Rectal smooth muscle tissue (tissue), 1 donor: ENCODE measurements at regions not wholly inside any gene's neighbourhood (a gene's known extent, or its start where the extent isn't known, plus 50 kb on each side); places are given as distances from the start of the nearest gene placed in this dataset.

Experiments used
- H3K27ac ChIP-seq: one replicate; pipeline ENCODE4 v1.7.0; 2013; ENCODE audit warnings: low read depth, low read length, inconsistent platforms
- H3K27me3 ChIP-seq: one replicate; pipeline ENCODE4 v1.7.0; 2013; ENCODE audit warnings: low read length; ENCODE audit not compliant: control insufficient read depth, insufficient read depth
- H3K36me3 ChIP-seq: one replicate; pipeline ENCODE4 v1.7.0; 2013; ENCODE audit warnings: low read length; ENCODE audit not compliant: control insufficient read depth, insufficient read depth
- H3K4me1 ChIP-seq: one replicate; pipeline ENCODE4 v1.7.0; 2013; ENCODE audit warnings: low read length; ENCODE audit not compliant: control insufficient read depth, insufficient read depth
- H3K4me3 ChIP-seq: one replicate; pipeline ENCODE4 v1.7.0; 2013; ENCODE audit warnings: low read length
- H3K9ac ChIP-seq: one replicate; pipeline ENCODE4 v1.7.0; 2013; ENCODE audit warnings: low read length

- H3K36me3 ChIP-seq: no peaks in the 10 kb centered on the region
- no peaks in the 10 kb centered on the region for H3K4me1 ChIP-seq
- H3K27me3 ChIP-seq: no peaks in the 10 kb centered on the region
- no peak overlapping the region for H3K4me3 ChIP-seq
- no peak overlapping the region for H3K9ac ChIP-seq
- H3K27ac ChIP-seq: no peak overlapping the region
Measured at GRCh38 chr2:12062053-12062395, 315.6 kb downstream of the LPIN1 start.

GRCh38 chr2:12063210-12063609, 316.8 kb downstream of the LPIN1 start:
- Histone ChIP-seq H3K27me3 (no peaks in the 10 kb centered on the region), H3K36me3 (no peaks in the 10 kb centered on the region), H3K4me1 (no peaks in the 10 kb centered on the region), H3K27ac (no peak overlapping the region), H3K9ac (no peak overlapping the region), H3K4me3 (no peak overlapping the region)

GRCh38 chr2:12064153-12064552, 317.7 kb downstream of the LPIN1 start:
- Histone ChIP-seq H3K27ac (no peak overlapping the region), H3K27me3 (no peaks in the 10 kb centered on the region), H3K4me1 (no peaks in the 10 kb centered on the region), H3K36me3 (no peaks in the 10 kb centered on the region), H3K9ac (no peak overlapping the region), H3K4me3 (no peak overlapping the region)

GRCh38 chr2:12066116-12066515, 319.7 kb downstream of the LPIN1 start:
- no peak overlapping the region for H3K4me3 ChIP-seq
- no peak overlapping the region for H3K27ac ChIP-seq
- no peaks in the 10 kb centered on the region for H3K4me1 ChIP-seq
- H3K27me3 ChIP-seq: no peaks in the 10 kb centered on the region
- H3K9ac ChIP-seq: no peak overlapping the region
- no peaks in the 10 kb centered on the region for H3K36me3 ChIP-seq

- Histone ChIP-seq H3K4me3 (no peak overlapping the region), H3K4me1 (no peaks in the 10 kb centered on the region), H3K9ac (no peak overlapping the region), H3K36me3 (no peaks in the 10 kb centered on the region), H3K27ac (no peak overlapping the region), H3K27me3 (no peaks in the 10 kb centered on the region)
Measured at GRCh38 chr2:12066986-12067385, 320.6 kb downstream of the LPIN1 start.

GRCh38 chr2:12068796-12069538, 322.5 kb downstream of the LPIN1 start:
- Histone ChIP-seq H3K4me3 (no peak overlapping the region), H3K27me3 (no peaks in the 10 kb centered on the region), H3K4me1 (no peaks in the 10 kb centered on the region), H3K27ac (no peak overlapping the region), H3K36me3 (no peaks in the 10 kb centered on the region), H3K9ac (no peak overlapping the region)

GRCh38 chr2:12070153-12070552, 323.7 kb downstream of the LPIN1 start:
- Histone ChIP-seq H3K27me3 (no peaks in the 10 kb centered on the region), H3K36me3 (no peaks in the 10 kb centered on the region), H3K4me3 (no peak overlapping the region), H3K4me1 (no peaks in the 10 kb centered on the region), H3K9ac (no peak overlapping the region), H3K27ac (no peak overlapping the region)

- Histone ChIP-seq H3K4me3 (no peak overlapping the region), H3K36me3 (no peaks in the 10 kb centered on the region), H3K27me3 (no peaks in the 10 kb centered on the region), H3K4me1 (no peaks in the 10 kb centered on the region), H3K27ac (no peak overlapping the region), H3K9ac (no peak overlapping the region)
Measured at GRCh38 chr2:12070581-12070980, 324.1 kb downstream of the LPIN1 start.

GRCh38 chr2:12071318-12071717, 324.9 kb downstream of the LPIN1 start:
- Histone ChIP-seq H3K9ac (no peak overlapping the region), H3K4me3 (no peak overlapping the region), H3K27ac (no peak overlapping the region), H3K36me3 (no peaks in the 10 kb centered on the region), H3K4me1 (no peaks in the 10 kb centered on the region), H3K27me3 (no peaks in the 10 kb centered on the region)

GRCh38 chr2:12073217-12073852, 326.9 kb downstream of the LPIN1 start:
- Histone ChIP-seq H3K4me3 (no peak overlapping the region), H3K27me3 (no peaks in the 10 kb centered on the region), H3K4me1 (no peaks in the 10 kb centered on the region), H3K36me3 (no peaks in the 10 kb centered on the region), H3K27ac (no peak overlapping the region), H3K9ac (no peak overlapping the region)

GRCh38 chr2:12074126-12074844, 327.9 kb downstream of the LPIN1 start:
- H3K4me3 ChIP-seq: no peak overlapping the region
- no peak overlapping the region for H3K9ac ChIP-seq
- no peaks in the 10 kb centered on the region for H3K36me3 ChIP-seq
- H3K4me1 ChIP-seq: no peaks in the 10 kb centered on the region
- no peak overlapping the region for H3K27ac ChIP-seq
- no peaks in the 10 kb centered on the region for H3K27me3 ChIP-seq

GRCh38 chr2:12074845-12075217, 328.4 kb downstream of the LPIN1 start:
- Histone ChIP-seq H3K27ac (no peak overlapping the region), H3K9ac (no peak overlapping the region), H3K36me3 (no peaks in the 10 kb centered on the region), H3K4me1 (no peaks in the 10 kb centered on the region), H3K4me3 (no peak overlapping the region), H3K27me3 (no peaks in the 10 kb centered on the region)
